Endothelial cell of umbilical vein (primary cell): ENCODE measurements at regions not wholly inside any gene's neighbourhood (a gene's known extent, or its start where the extent isn't known, plus 50 kb on each side); places are given as distances from the start of the nearest gene placed in this dataset.

ENCODE experiments used
- BruUV-seq: library from RNA; stranded (reverse); fragments of 400-500 nt; replicated peaks from 2 replicates; lab custom pipeline; 2021; lab: Mats Ljungman, UMichigan
- CTCF ChIA-PET: fragments of 300-600, 350-600 bp; sonication (Branson Sonifier 250); formaldehyde crosslinking; loops from one replicate; lab custom pipeline; 2021; ENCODE audit warnings: antibody characterized with exemption, inconsistent platforms; lab: Charles Lee
- POLR2A ChIA-PET: fragments of 300-600, 350-600 bp; sonication (Branson Sonifier 250); formaldehyde crosslinking; loops from one replicate; lab custom pipeline; 2021; ENCODE audit warnings: antibody characterized with exemption, inconsistent platforms; lab: Charles Lee
- DNase-seq: peaks from one replicate; pipeline ENCODE4 v3.0.0-alpha.2; 2011; ENCODE audit warnings: low read depth, low spot score
- FAIRE-seq: peaks from 2 replicates; lab custom pipeline; 2011; peaks lifted over from hg19 to GRCh38; lab: Jason Lieb, UNC
- H2AFZ ChIP-seq: 2 replicates; pipeline ENCODE4 v1.6.0; 2012; ENCODE audit warnings: low read depth, low read length, control low read depth, inconsistent platforms
- H3K27ac ChIP-seq: 2 replicates; pipeline ENCODE4 v1.5.1; 2011; ENCODE audit warnings: low read depth, mild to moderate bottlenecking, control low read depth, low read length, moderate library complexity; ENCODE audit not compliant: insufficient read depth
- H3K27me3 ChIP-seq, 2 experiments: 2 replicates each; pipeline versions ENCODE4 v1.6.0 to v1.6.1; 2011; ENCODE audit warnings: low read length in 2 of 2, mixed read lengths in 1 of 2; ENCODE audit not compliant: control insufficient read depth in 2 of 2, insufficient read depth in 2 of 2
- H3K36me3 ChIP-seq, 2 experiments: 2 replicates in 1 of 2; 3 replicates in 1 of 2; pipeline ENCODE4 v1.5.1; 2011; ENCODE audit warnings: low read length in 2 of 2, mild to moderate bottlenecking in 1 of 2, moderate library complexity in 1 of 2; ENCODE audit not compliant: control insufficient read depth in 2 of 2, insufficient read depth in 2 of 2; ENCODE audit errors: extremely low read depth in 1 of 2
- H3K4me1 ChIP-seq: 3 replicates; pipeline ENCODE4 v1.5.1; 2011; ENCODE audit warnings: mild to moderate bottlenecking, low read length; ENCODE audit not compliant: control insufficient read depth, insufficient read depth; ENCODE audit errors: extremely low read depth
- H3K4me2 ChIP-seq: 2 replicates; pipeline ENCODE4 v1.6.1; 2011; ENCODE audit warnings: low read length, control low read depth, mixed read lengths; ENCODE audit not compliant: insufficient read depth
- H3K4me3 ChIP-seq, 3 experiments: fragments of 200-600 bp in 1 of 3; sonication (generic), shearing (Covaris generic) in 1 of 3; replicated peaks in 1 of 3; 2 replicates each; pipeline ENCODE4 v1.5.1; 2011 to 2016; ENCODE audit warnings: control low read depth in 3 of 3, low read length in 3 of 3, mild to moderate bottlenecking in 2 of 3, inconsistent platforms in 1 of 3, low read depth in 1 of 3, moderate library complexity in 1 of 3; ENCODE audit not compliant: insufficient read depth in 1 of 3
- H3K79me2 ChIP-seq: 2 replicates; pipeline ENCODE4 v1.6.0; 2012; ENCODE audit warnings: low read length, inconsistent platforms; ENCODE audit not compliant: control insufficient read depth, insufficient read depth
- H3K9ac ChIP-seq: replicated peaks from 2 replicates; pipeline ENCODE3; 2011; ENCODE audit warnings: low read length, control low read depth; ENCODE audit not compliant: insufficient read depth; ENCODE audit errors: extremely low read depth
- H3K9me1 ChIP-seq: replicated peaks from 3 replicates; pipeline ENCODE4 v1.6.0; 2011; ENCODE audit warnings: mild to moderate bottlenecking, low read length; ENCODE audit not compliant: control insufficient read depth, insufficient read depth; ENCODE audit errors: extremely low read depth
- H3K9me3 ChIP-seq: replicated peaks from 2 replicates; pipeline ENCODE4 v1.5.1; 2012; ENCODE audit warnings: low read length, inconsistent platforms; ENCODE audit not compliant: control insufficient read depth, insufficient read depth
- H4K20me1 ChIP-seq: replicated peaks from 2 replicates; pipeline ENCODE3; 2011; ENCODE audit warnings: mild to moderate bottlenecking, low read length; ENCODE audit not compliant: control insufficient read depth, insufficient read depth; ENCODE audit errors: extremely low read depth
- EZH2 ChIP-seq: IDR thresholded peaks from 2 replicates; pipeline ENCODE4 v1.6.1; 2012; ENCODE audit warnings: borderline replicate concordance, low read depth, mild to moderate bottlenecking, moderate library complexity, low read length, inconsistent platforms; ENCODE audit not compliant: severe bottlenecking
- FOS ChIP-seq: IDR thresholded peaks from 2 replicates; pipeline ENCODE4 v1.6.1; 2011; ENCODE audit warnings: mild to moderate bottlenecking, low read length, moderate library complexity, borderline replicate concordance; ENCODE audit not compliant: insufficient read depth
- GATA2 ChIP-seq: IDR thresholded peaks from 2 replicates; pipeline ENCODE4 v1.7.0; 2011; ENCODE audit warnings: low read depth, mild to moderate bottlenecking, moderate library complexity, mixed read lengths, low read length; ENCODE audit not compliant: insufficient read length, insufficient read depth
- JUN ChIP-seq: IDR thresholded peaks from 2 replicates; pipeline ENCODE4 v1.6.1; 2011; ENCODE audit warnings: borderline replicate concordance, low read depth; ENCODE audit not compliant: insufficient read length, insufficient read depth
- MYC ChIP-seq: IDR thresholded peaks from one replicate; pipeline ENCODE4 v1.6.1; 2011; ENCODE audit warnings: mild to moderate bottlenecking, low read depth, low read length
- POLR2A ChIP-seq: IDR thresholded peaks from 2 replicates; pipeline ENCODE4 v1.6.1; 2012; ENCODE audit warnings: low read depth, mild to moderate bottlenecking, control low read depth, low read length
- POLR2AphosphoS5 ChIP-seq: IDR thresholded peaks from 2 replicates; pipeline ENCODE4 v1.6.1; 2012; ENCODE audit warnings: low read depth, mild to moderate bottlenecking, control low read depth, low read length, moderate library complexity; ENCODE audit not compliant: insufficient read depth
- dilution Hi-C: fragments of 300-500 bp; cut with MboI; formaldehyde crosslinking; loops from one replicate; pipeline ENCODE4 v1.15.0; 2019; ENCODE audit warnings: low sequenced_read_pairs; ENCODE audit not compliant: extremely low pct_ligation_motif_present
- intact Hi-C: fragments of 100-400 bp; cut with micrococcal nuclease; formaldehyde crosslinking; loops from one replicate; pipeline ENCODE4 v1.10.0; 2022
- TF ChIP-seq, protein P1 (sequence below): IDR thresholded peaks from 2 replicates; pipeline ENCODE4 v1.6.1; 2011; ENCODE audit not compliant: insufficient read depth, insufficient read length
- TF ChIP-seq, protein P2 (sequence below), 2 donors: IDR thresholded peaks; 1 replicate in 1 of 2; 2 replicates in 1 of 2; pipeline ENCODE4 v1.5.1; 2011; ENCODE audit warnings: low read length in 2 of 2, mild to moderate bottlenecking in 2 of 2, moderate library complexity in 2 of 2, control low read depth in 1 of 2, inconsistent platforms in 1 of 2, low read depth in 1 of 2; ENCODE audit not compliant: insufficient read depth in 1 of 2; ENCODE audit errors: extremely low read depth in 1 of 2

DNA sequence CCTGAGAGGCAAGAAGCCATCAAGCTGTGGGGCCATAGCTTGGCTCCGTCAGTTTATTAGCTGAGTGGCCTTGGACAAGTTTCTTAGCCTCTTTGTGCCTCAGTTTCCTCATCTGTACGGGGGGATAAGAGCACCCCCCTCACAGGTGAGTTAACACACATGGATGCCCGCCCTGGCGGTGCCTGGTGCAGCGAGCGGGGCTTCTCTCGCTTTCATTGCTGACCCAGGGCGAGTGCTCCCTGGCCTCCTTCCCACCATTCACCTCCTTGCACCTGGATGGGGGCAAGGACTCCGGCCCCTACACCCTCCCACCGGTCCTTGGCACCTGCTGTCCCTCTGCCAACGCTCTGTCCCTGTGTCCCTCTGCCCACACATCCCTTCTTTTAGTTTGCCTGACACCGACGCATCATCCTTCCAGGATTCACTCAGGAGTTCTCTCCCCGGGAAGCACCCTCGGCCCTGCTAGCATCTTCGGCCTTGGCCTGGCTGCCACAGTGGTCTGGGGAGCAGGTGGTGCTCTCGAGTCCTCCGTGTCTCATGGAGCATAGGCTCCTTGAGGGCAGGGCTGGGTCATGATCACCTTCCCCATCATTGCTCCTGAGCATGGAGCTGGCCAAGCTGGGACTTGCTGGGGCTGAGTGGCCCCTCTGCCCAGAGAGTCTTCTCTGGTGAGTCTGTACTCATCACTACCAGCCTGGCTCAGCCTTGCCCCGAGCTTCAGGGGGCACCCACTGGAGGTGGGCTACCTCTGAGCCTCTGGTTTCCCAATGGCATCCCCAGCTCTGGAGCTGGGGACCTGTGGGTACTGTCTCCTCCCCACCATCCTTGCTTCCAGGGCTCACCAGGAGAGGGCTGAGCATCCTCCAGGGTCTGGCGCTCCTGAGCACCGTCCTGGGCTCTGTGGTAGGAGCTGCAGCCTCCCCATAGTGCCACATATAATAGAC, 53.8 kb upstream of the SORCS2 start:
- no TSS peak for BruUV-seq
- dilution Hi-C loops, result no loop called here

More for the DNA sequence above, 53.8 kb upstream of the SORCS2 start:
- H3K79me2 ChIP-seq, result no peaks in the 10 kb centered on the region
- no peak overlapping the region for H3K4me3 ChIP-seq
- no peaks in the 10 kb centered on the region for H3K4me1 ChIP-seq
- H2AFZ ChIP-seq, result no peak overlapping the region
- CTCF ChIA-PET, result no interaction called here
- no peak for TF ChIP-seq POLR2A
- TF ChIP-seq, protein P1, sequence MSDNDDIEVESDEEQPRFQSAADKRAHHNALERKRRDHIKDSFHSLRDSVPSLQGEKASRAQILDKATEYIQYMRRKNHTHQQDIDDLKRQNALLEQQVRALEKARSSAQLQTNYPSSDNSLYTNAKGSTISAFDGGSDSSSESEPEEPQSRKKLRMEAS, result no peak
- no peak for TF ChIP-seq JUN
- no peak for TF ChIP-seq EZH2
- TF ChIP-seq GATA2, result no peak
- no peak for TF ChIP-seq POLR2AphosphoS5
- no peak for TF ChIP-seq FOS
- TF ChIP-seq MYC, result no peak
- TF ChIP-seq, protein P2, sequence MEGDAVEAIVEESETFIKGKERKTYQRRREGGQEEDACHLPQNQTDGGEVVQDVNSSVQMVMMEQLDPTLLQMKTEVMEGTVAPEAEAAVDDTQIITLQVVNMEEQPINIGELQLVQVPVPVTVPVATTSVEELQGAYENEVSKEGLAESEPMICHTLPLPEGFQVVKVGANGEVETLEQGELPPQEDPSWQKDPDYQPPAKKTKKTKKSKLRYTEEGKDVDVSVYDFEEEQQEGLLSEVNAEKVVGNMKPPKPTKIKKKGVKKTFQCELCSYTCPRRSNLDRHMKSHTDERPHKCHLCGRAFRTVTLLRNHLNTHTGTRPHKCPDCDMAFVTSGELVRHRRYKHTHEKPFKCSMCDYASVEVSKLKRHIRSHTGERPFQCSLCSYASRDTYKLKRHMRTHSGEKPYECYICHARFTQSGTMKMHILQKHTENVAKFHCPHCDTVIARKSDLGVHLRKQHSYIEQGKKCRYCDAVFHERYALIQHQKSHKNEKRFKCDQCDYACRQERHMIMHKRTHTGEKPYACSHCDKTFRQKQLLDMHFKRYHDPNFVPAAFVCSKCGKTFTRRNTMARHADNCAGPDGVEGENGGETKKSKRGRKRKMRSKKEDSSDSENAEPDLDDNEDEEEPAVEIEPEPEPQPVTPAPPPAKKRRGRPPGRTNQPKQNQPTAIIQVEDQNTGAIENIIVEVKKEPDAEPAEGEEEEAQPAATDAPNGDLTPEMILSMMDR (IDR thresholded peaks at IDR 0.05; ENCODE audit: extremely low read depth in 1 of 2, insufficient read depth in 1 of 2, low read depth in 1 of 2, low read length in 2 of 2), result no peak
- no peak for FAIRE-seq
- H3K9ac ChIP-seq, result no peak overlapping the region
- no peak overlapping the region for H3K4me2 ChIP-seq
- no peaks in the 10 kb centered on the region for H3K9me1 ChIP-seq
- no peaks in the 10 kb centered on the region for H3K36me3 ChIP-seq
- H3K27me3 ChIP-seq, result no peaks in the 10 kb centered on the region
- H4K20me1 ChIP-seq, result no peaks in the 10 kb centered on the region
- intact Hi-C loops, result no loop called here
- no peak overlapping the region for H3K27ac ChIP-seq
- DNase-seq, result no peak
- H3K9me3 ChIP-seq, result no peaks in the 10 kb centered on the region
- POLR2A ChIA-PET, result no interaction called here
